ENCODE measurements at regions not wholly inside any gene's neighbourhood (a gene's known extent, or its start where the extent isn't known, plus 50 kb on each side); places are given as distances from the start of the nearest gene placed in this dataset.
"Not testable (repeated sequence)": the region's sequence is repeated elsewhere in the genome, so short reads cannot be mapped to it uniquely, and the experiment has no call there.

GRCh38 chr1:3992103-3992556 is 92.1 kb upstream of the C1orf174 start:
- DNase-seq (ENCODE audit: low spot score): no peak

GRCh38 chr1:3992746-3993145 is 92.7 kb upstream of the C1orf174 start:
- no peak for DNase-seq (ENCODE audit: low spot score)

- no peak for DNase-seq (ENCODE audit: low spot score)
Observed at GRCh38 chr1:3993619-3994375, 93.7 kb upstream of the C1orf174 start.

DNA sequence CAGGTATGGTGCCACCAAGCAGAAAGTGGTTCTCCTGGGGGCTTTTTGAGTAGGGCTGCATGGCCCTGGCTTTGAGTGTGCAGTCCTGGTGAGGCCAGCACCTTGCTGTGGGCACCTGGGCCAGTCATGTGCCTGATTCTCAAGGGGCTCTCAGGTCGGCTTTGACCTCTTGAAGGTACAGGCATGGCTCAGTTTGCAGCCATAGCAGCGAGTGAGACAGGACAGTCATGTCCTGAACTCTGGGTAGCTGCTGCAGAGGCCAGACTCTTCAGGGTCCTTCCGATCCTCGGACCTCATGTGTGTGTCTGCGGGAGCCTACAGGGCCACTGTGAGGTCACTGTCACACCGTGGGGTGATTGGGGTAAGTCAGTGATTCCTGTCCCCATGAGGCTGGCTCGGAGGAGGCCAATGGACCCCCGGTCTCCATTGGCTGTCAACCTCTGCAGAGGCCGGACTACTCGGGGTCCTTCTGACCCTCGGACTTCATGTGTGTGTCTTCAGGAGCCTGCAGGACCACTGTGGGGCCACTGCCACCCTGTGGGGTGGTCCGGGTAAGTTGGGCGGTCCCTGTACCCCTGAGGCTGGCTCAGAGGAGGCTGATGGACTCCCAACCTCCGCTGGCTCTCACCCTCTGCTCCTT is 95.2 kb upstream of the C1orf174 start:
- DNase-seq (ENCODE audit: low spot score): no peak

DNA sequence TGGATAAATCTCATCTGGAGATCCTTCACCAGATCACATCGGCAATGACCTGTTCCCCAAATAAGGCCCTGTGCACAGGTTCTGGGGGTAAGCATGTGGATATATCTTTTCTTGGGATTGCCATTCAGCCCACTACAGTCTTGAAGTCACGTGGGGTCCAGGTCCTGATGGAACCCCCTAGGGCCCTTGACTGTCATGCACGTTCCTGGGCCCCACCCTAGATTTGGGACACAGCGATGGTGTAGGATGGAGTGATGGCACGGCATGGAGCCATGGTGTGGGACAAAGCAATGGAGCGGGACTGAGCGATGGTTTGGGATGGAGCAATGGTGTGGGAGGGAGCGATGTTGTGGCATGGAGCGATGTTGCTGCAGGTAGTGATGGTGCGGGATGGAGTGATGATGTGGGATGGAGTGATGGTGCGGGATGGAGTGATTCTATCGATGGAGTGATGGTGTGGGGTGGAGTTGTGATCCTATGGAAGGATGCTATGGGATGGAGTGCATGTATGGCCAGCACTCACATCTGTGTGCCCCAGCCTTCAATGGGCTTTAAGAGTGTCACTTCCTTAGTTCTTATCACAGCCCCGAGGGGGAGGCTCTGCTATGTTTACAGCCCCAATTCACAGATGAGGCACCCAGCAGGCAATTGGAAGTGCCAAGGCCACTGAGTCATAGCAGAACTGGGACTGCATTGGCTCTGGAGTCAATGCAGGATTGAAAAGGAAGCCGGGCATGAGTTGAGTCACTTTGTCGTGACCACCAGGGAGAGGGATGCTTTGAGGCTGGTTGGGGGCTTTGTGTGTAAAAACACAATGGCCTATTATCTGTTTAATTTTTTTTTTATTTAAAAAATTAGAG is 97.0 kb upstream of the C1orf174 start:
- DNase-seq (ENCODE audit: low spot score): no peak

DNA sequence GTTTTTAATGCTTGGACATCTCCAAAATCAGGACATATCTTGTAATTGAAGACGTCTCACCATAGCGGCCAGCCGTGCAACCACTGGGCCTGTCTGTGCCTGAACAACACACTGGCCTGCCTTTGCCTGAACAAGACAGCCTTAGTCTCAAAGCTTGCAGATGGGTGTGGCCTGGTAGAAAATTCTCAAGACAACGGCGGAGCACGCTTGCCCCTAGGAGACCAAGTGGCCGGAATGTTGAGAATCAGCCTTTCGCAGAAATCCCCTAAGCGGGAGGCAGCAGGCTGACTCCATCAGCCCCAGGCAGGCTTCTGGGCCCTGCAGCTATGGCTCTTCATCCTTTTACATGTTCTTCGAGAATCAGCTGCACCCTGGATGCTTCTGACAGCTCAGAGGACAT is 98.0 kb upstream of the C1orf174 start:
- no peak for DNase-seq (ENCODE audit: low spot score)

DNA sequence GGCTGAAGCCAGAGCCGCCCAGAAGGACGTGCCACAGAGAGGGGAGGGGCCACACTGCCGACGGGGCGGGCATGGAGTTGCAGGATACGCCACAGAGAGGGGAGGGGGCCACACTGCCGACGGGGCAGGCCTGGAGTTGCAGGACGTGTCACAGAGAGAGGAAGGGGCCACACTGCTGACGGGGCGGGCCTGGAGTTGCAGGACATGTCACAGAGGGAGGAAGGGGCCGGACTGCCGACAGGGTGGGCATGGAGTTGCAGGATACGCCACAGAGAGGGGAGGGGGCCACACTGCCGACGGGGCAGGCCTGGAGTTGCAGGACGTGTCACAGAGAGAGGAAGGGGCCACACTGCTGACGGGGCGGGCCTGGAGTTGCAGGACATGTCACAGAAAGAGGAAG is 99.4 kb upstream of the C1orf174 start:
- DNase-seq (ENCODE audit: low spot score): not testable (repeated sequence)

DNA sequence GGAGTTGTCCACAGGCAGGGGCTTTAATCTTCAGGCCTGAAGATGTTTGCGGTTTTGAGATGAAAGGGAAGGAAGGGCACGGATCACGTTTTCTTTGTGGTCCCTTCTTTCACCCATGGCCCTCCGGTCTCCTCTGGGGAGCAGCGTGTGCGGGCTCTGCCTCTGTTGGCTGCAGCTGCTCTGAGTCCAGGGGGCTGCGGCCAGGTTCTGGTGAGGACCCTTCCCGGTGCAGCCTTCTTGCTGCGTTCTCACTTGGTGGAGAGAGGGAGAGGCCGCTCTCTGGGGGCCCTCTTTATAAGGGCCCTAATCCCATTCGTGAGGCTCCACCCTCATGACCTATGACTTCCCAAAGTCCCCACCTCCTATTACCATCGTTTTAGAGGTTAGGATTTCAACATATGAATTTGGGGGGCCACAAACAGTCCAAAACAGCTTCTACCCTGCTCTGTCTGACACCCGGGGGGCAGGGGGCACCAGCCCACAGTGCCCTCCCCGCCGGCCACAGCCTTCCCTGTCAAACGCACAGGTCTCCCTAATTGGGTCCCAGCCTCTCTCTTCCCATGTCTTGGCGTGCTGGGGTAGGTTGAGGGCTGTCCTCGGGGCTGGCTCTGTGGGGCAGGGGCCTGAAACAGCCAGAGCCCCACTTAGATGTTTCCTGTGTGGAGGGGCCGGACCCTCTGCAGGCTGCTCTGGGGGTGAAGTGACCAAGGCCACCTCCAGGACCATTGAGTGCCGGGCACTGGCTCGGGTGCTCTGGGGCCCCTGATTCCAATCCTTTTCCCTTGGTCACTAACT is 100.1 kb upstream of the C1orf174 start:
- no peak for DNase-seq (ENCODE audit: low spot score)

DNA sequence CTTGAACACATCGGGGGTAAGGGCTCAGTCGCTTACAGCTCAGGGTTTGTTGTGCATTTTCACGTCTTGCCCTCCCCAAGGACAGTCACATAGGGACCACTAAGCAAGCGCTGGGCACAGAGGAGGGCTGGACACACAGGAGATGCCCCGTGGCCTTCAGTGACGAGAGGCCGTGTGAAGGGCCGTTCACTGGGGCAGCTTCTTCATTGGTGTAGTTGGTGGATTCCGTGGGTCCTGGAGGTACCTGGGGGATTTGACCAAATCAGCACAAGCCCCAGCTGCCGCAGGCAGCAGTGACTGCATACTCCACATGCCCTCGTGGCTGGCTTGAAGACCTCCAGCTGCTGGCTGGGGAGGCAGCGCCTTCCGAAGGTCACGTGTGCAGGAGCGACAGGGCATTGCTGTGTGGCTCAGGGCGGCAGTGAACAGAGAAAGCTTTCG is 100.8 kb upstream of the C1orf174 start:
- peak; percentile 62 for DNase-seq (ENCODE audit: low spot score)

DNA sequence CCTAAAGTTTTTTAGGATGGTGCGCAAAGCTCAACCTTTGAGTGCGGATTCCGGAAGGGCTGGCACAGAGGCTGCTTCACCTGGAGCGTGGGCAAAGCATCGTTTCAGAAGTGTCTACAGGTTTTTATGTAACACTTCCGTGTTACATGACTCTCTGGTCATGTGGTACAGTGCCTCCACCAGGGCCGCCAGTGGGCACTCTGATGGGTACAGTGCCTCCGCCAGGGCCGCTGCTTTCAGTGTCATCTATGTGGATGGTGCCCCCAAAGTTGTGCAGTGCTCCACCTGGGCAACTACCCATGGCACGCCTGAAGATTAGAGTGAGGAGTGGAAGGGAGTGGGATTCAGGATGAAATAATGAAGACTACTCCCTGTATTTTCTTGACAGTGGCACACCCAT is 101.4 kb upstream of the C1orf174 start:
- peak; percentile 86 for DNase-seq (ENCODE audit: low spot score)

- peak; percentile 77 for DNase-seq (ENCODE audit: low spot score)
Observed at GRCh38 chr1:4002061-4002521, 102.0 kb upstream of the C1orf174 start.

DNA sequence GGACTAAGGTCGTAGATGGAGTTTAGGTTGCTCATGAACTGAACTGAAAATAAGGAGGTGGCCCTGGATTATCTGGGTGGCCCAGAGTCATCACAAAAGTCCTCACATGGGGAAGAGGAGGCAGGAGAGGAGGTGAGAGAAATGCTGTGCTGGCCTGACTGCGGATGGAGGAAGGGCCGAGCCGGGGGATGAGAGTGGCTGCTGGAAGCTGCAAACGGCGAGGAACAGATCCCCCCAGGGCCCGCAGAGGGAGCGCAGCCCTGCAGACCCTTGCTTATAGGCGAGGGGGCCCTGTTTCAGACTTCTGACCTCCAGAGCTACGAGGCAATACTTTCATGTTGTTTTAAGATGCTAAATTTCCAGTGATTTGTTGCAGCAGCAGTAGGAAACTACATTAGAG is 102.7 kb upstream of the C1orf174 start:
- peak; percentile 39 for DNase-seq (ENCODE audit: low spot score)

- peak; percentile 88 for DNase-seq (ENCODE audit: low spot score)
Observed at GRCh38 chr1:4003846-4004505, 103.9 kb upstream of the C1orf174 start.

GRCh38 chr1:4004635-4005430 is 104.8 kb upstream of the C1orf174 start:
- peak; percentile 43 for DNase-seq (ENCODE audit: low spot score)

DNA sequence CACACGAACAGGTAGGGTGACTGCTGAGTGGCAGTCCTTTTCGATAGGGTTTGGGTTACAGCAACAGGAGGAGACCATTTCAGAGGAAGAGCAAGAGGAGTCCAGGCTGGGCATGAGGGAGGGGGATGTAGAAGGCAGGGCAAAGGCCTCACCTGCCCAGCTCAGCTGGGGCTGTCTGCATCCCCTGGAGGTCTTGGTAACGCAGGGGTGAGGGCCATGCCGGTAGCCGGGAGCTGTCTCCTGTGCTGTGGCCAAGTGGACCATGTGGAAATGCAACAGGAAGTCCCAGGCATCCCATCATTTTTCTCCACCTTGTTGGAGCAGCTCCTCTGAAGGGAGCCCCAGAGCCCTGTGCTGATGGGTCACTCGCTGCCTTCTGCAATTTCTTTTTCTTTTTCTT is 105.4 kb upstream of the C1orf174 start:
- peak; percentile 55 for DNase-seq (ENCODE audit: low spot score)

GRCh38 chr1:4006676-4007374 is 106.8 kb upstream of the C1orf174 start:
- peak; percentile 28 for DNase-seq (ENCODE audit: low spot score)

- peak; percentile 57 for DNase-seq (ENCODE audit: low spot score)
Observed at GRCh38 chr1:4010284-4010683, 110.2 kb upstream of the C1orf174 start.

- peak; percentile 62 for DNase-seq (ENCODE audit: low spot score)
Observed at GRCh38 chr1:4010814-4011605, 110.9 kb upstream of the C1orf174 start.

All from mesenteric fat pad (tissue), 1 donor.